Panc1 (cell line): ENCODE measurements at regions not wholly inside any gene's neighbourhood (a gene's known extent, or its start where the extent isn't known, plus 50 kb on each side); places are given as distances from the start of the nearest gene placed in this dataset.

ENCODE experiments used
- ATAC-seq: fragments of 200-7000 bp; cut with Tn5 transposase; 2 replicates; pipeline ENCODE4 v1.9.1; 2020; ENCODE audit warnings: mild to moderate bottlenecking, moderate library complexity
- BruUV-seq: library from RNA; stranded (reverse); fragments of 400-500 nt; replicated peaks from 2 replicates; lab custom pipeline; 2021; lab: Mats Ljungman, UMichigan
- CTCF ChIA-PET: fragments of 300-600 bp; sonication (Branson Sonifier 250); formaldehyde crosslinking; loops from one replicate; lab custom pipeline; 2022; ENCODE audit warnings: antibody characterized with exemption; lab: Charles Lee
- POLR2A ChIA-PET: fragments of 300-600 bp; sonication (Branson Sonifier 250); formaldehyde crosslinking; loops from one replicate; lab custom pipeline; 2022; ENCODE audit warnings: antibody characterized with exemption; lab: Charles Lee
- DNase-seq: peaks from one replicate; pipeline ENCODE4 v3.0.0-alpha.2; 2010; ENCODE audit warnings: low read depth, low spot score
- H3K27ac ChIP-seq: 2 replicates; pipeline ENCODE4 v1.5.1; 2011; ENCODE audit warnings: mild to moderate bottlenecking, low read length, inconsistent platforms
- H3K27me3 ChIP-seq: fragments of 200-500 bp; sonication (Bioruptor generic); 2 replicates; pipeline ENCODE4 v1.6.0; 2014; ENCODE audit warnings: low read length, inconsistent platforms; ENCODE audit not compliant: control insufficient read depth, insufficient read depth
- H3K36me3 ChIP-seq: fragments of 200-500 bp; sonication (Bioruptor generic); 2 replicates; pipeline ENCODE4 v1.5.1; 2014; ENCODE audit warnings: inconsistent platforms, mild to moderate bottlenecking, low read length, moderate library complexity; ENCODE audit not compliant: control insufficient read depth, insufficient read depth
- H3K4me1 ChIP-seq: 2 replicates; pipeline ENCODE4 v1.5.1; 2011; ENCODE audit warnings: inconsistent platforms, mild to moderate bottlenecking, low read length, moderate library complexity; ENCODE audit not compliant: control insufficient read depth, insufficient read depth
- H3K4me3 ChIP-seq, 2 experiments: 2 replicates each; pipeline ENCODE4 v1.5.1; 2011 to 2012; ENCODE audit warnings: low read depth in 2 of 2, low read length in 2 of 2, mild to moderate bottlenecking in 2 of 2, inconsistent platforms in 1 of 2, moderate library complexity in 1 of 2
- H3K9me3 ChIP-seq: fragments of 200-500 bp; sonication (Bioruptor generic); 2 replicates; pipeline ENCODE4 v1.5.1; 2014; ENCODE audit warnings: low read depth, mild to moderate bottlenecking, inconsistent platforms, low read length, moderate library complexity; ENCODE audit not compliant: control insufficient read depth, insufficient read depth
- POLR2AphosphoS5 ChIP-seq: IDR thresholded peaks from 2 replicates; pipeline ENCODE4 v1.6.1; 2012; ENCODE audit warnings: mild to moderate bottlenecking, low read depth, low read length, moderate library complexity
- SIN3A ChIP-seq: IDR thresholded peaks from 2 replicates; pipeline ENCODE4 v1.6.1; 2012; ENCODE audit warnings: low read depth, mild to moderate bottlenecking, low read length, moderate library complexity, borderline replicate concordance; ENCODE audit not compliant: insufficient read depth
- TCF7L2 ChIP-seq: IDR thresholded peaks from 2 replicates; pipeline ENCODE4 v1.6.1; 2011; ENCODE audit warnings: mild to moderate bottlenecking, low read depth, low read length, inconsistent platforms
- in situ Hi-C: cut with HindIII; loops from 2 replicates; pipeline ENCODE4 v1.10.0; 2016; ENCODE audit warnings: low sequenced_read_pairs, low pct_unique_long_range_greater_than_20kb
- intact Hi-C: fragments of 100-400 bp; cut with micrococcal nuclease; formaldehyde crosslinking; loops from one replicate; pipeline ENCODE4 v1.10.0; 2022; ENCODE audit not compliant: unreplicated experiment
- TF ChIP-seq, protein P1 (sequence below), 2 experiments: IDR thresholded peaks; 2 replicates each; pipeline ENCODE4 v1.6.1; 2011 to 2012; ENCODE audit warnings: low read depth in 2 of 2, control low read depth in 1 of 2, low read length in 1 of 2, mild to moderate bottlenecking in 1 of 2, moderate library complexity in 1 of 2; ENCODE audit not compliant: insufficient read depth in 1 of 2
- TF ChIP-seq, protein P2 (sequence below): fragments of 450-650 bp; IDR thresholded peaks from 2 replicates; pipeline ENCODE4 v1.5.1; 2017; ENCODE audit warnings: mild to moderate bottlenecking

DNA sequence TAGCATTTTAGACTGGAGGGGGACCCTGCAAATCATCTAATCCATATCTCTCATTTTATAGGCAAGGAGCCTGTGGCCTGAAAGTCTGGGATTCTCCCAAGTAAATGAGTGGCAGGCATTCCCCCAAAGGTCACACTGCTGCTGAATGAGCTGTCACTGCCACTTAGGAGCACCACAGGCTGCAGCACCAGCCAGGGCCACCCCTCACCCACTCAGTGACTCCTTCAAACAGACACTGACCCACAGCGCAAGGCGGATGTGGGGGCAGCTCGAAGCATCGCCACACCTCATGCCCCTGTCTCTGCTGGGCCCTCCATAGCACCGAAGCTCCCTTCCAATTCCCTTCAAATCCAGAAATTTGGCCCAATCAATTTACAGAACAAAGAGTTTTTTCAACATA is 119.9 kb upstream of the ARID1B start:
- ATAC-seq: no peak
- intact Hi-C loops (no loop called here), in situ Hi-C loops (no loop called here)
- ChIA-PET POLR2A (no interaction called here), CTCF (no interaction called here)
- BruUV-seq: no TSS peak
- H3K27ac ChIP-seq: no peak overlapping the region
- no peak for DNase-seq
- H3K4me1 ChIP-seq: no peaks in the 10 kb centered on the region; the same call in 1 of the 2 replicates
- H3K27me3 ChIP-seq: no peaks in the 10 kb centered on the region
- no peak for TF ChIP-seq TCF7L2
- TF ChIP-seq, protein P1, sequence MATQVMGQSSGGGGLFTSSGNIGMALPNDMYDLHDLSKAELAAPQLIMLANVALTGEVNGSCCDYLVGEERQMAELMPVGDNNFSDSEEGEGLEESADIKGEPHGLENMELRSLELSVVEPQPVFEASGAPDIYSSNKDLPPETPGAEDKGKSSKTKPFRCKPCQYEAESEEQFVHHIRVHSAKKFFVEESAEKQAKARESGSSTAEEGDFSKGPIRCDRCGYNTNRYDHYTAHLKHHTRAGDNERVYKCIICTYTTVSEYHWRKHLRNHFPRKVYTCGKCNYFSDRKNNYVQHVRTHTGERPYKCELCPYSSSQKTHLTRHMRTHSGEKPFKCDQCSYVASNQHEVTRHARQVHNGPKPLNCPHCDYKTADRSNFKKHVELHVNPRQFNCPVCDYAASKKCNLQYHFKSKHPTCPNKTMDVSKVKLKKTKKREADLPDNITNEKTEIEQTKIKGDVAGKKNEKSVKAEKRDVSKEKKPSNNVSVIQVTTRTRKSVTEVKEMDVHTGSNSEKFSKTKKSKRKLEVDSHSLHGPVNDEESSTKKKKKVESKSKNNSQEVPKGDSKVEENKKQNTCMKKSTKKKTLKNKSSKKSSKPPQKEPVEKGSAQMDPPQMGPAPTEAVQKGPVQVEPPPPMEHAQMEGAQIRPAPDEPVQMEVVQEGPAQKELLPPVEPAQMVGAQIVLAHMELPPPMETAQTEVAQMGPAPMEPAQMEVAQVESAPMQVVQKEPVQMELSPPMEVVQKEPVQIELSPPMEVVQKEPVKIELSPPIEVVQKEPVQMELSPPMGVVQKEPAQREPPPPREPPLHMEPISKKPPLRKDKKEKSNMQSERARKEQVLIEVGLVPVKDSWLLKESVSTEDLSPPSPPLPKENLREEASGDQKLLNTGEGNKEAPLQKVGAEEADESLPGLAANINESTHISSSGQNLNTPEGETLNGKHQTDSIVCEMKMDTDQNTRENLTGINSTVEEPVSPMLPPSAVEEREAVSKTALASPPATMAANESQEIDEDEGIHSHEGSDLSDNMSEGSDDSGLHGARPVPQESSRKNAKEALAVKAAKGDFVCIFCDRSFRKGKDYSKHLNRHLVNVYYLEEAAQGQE (IDR thresholded peaks at IDR 0.05; ENCODE audit: insufficient read depth in 1 of 2, low read depth in 2 of 2, low read length in 1 of 2): no peak
- no peak for TF ChIP-seq POLR2AphosphoS5
- no peak for TF ChIP-seq SIN3A
- TF ChIP-seq, protein P2, sequence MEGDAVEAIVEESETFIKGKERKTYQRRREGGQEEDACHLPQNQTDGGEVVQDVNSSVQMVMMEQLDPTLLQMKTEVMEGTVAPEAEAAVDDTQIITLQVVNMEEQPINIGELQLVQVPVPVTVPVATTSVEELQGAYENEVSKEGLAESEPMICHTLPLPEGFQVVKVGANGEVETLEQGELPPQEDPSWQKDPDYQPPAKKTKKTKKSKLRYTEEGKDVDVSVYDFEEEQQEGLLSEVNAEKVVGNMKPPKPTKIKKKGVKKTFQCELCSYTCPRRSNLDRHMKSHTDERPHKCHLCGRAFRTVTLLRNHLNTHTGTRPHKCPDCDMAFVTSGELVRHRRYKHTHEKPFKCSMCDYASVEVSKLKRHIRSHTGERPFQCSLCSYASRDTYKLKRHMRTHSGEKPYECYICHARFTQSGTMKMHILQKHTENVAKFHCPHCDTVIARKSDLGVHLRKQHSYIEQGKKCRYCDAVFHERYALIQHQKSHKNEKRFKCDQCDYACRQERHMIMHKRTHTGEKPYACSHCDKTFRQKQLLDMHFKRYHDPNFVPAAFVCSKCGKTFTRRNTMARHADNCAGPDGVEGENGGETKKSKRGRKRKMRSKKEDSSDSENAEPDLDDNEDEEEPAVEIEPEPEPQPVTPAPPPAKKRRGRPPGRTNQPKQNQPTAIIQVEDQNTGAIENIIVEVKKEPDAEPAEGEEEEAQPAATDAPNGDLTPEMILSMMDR: no peak
- no peak overlapping the region for H3K4me3 ChIP-seq
- no peaks in the 10 kb centered on the region for H3K36me3 ChIP-seq
- H3K9me3 ChIP-seq: no peaks in the 10 kb centered on the region

DNA sequence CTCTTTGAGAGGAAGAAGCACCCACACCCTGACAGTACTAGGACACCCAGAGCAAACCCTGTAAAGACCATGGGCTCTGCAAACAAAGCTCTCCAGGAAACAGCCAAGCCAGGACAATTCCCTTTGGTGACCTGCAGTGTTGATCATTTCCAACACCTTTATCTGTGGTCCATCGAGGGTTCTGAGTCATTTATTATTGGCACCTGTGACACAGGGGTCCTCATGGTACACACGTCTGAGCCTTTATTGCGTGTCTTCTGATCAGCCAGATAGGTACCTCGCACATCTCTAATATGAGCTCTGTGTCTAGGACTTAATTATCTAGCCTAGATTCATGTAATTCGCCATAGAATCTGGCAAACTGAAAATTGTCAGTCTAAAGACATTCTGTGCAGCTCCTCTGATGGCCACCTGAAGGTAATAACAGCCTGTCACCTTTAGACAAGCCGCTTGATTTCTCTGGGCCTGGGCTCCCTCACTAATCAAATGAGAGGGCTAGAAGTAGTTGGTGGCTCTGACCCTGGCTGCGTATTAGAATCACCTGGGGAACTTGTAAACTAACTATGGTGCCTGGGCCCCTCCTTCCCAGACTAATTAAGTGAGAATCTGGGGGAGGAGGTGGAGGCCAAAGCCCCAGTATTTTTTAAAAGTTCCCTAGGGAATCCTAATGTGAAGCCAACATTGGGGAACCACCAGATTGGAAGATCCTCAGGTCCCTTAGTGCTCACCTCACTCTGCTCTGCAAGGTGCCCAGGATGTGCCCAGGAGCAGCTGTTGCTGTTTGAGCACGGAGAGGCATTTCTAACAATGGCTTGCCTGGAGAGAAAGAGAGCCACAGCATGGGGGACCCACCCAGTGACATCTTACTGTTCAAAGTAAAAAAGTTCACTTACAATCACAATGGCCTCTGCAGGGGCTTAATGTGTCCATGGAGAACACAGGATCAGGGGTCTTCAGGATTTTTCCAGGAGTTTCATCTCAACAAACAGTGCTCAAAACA is 122.0 kb upstream of the ARID1B start:
- intact Hi-C loops: no loop called here
- CTCF ChIA-PET: no interaction called here
- POLR2A ChIA-PET: no interaction called here

More for the DNA sequence above, 122.0 kb upstream of the ARID1B start:
- Histone ChIP-seq H3K4me3 (no peak overlapping the region), H3K36me3 (no peaks in the 10 kb centered on the region), H3K27ac (no peak overlapping the region), H3K27me3 (no peaks in the 10 kb centered on the region), H3K4me1 (no peaks in the 10 kb centered on the region; the same call in 1 of the 2 replicates), H3K9me3 (no peaks in the 10 kb centered on the region)
- BruUV-seq: no TSS peak
- DNase-seq: no peak
- in situ Hi-C loops: no loop called here
- no peak for ATAC-seq
- TF ChIP-seq TCF7L2 (no peak), SIN3A (no peak), POLR2AphosphoS5 (no peak)
- TF ChIP-seq, protein P1 (IDR thresholded peaks at IDR 0.05; ENCODE audit: insufficient read depth in 1 of 2, low read depth in 2 of 2, low read length in 1 of 2): no peak
- TF ChIP-seq, protein P2: no peak
